C4-2B (cell line): ENCODE measurements at regions not wholly inside any gene's neighbourhood (a gene's known extent, or its start where the extent isn't known, plus 50 kb on each side); places are given as distances from the start of the nearest gene placed in this dataset.
"Not testable (repeated sequence)": the region's sequence is repeated elsewhere in the genome, so short reads cannot be mapped to it uniquely, and the experiment has no call there.

Experiments
- H3K27ac ChIP-seq: fragments of 450-650 bp; 2 replicates; pipeline ENCODE4 v1.5.1; 2017
- ZFX ChIP-seq: fragments of 450-650 bp; IDR thresholded peaks from 2 replicates; pipeline ENCODE4 v1.6.1; 2017
- TF ChIP-seq, protein P1 (sequence below): fragments of 450-650 bp; conservative IDR thresholded peaks from 2 replicates; pipeline ENCODE4 v1.5.1; 2017; ENCODE audit warnings: mild to moderate bottlenecking

DNA sequence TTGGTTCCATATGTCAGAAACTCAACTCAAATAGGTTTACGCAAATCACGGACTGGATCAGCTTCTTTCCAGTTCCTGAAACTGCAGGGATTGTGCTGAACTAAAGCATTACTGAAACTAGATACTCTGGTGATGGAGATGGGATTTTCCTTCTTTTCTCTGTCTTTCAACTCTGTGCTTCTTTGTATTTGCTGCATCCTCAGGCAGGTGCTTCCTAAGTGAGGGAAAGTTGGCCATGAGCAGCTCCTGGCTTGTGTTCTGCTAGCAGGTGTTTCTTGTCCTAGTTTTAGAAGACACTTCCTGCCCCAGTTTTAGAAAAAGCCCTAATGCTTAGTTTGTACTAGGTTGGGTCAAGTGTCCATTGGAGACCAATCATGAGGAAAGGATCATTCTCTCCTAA, 86.7 kb upstream of the USP24 start:
- no peak for TF ChIP-seq ZFX
- TF ChIP-seq, protein P1, sequence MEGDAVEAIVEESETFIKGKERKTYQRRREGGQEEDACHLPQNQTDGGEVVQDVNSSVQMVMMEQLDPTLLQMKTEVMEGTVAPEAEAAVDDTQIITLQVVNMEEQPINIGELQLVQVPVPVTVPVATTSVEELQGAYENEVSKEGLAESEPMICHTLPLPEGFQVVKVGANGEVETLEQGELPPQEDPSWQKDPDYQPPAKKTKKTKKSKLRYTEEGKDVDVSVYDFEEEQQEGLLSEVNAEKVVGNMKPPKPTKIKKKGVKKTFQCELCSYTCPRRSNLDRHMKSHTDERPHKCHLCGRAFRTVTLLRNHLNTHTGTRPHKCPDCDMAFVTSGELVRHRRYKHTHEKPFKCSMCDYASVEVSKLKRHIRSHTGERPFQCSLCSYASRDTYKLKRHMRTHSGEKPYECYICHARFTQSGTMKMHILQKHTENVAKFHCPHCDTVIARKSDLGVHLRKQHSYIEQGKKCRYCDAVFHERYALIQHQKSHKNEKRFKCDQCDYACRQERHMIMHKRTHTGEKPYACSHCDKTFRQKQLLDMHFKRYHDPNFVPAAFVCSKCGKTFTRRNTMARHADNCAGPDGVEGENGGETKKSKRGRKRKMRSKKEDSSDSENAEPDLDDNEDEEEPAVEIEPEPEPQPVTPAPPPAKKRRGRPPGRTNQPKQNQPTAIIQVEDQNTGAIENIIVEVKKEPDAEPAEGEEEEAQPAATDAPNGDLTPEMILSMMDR = no peak
- H3K27ac ChIP-seq = no peak overlapping the region

DNA sequence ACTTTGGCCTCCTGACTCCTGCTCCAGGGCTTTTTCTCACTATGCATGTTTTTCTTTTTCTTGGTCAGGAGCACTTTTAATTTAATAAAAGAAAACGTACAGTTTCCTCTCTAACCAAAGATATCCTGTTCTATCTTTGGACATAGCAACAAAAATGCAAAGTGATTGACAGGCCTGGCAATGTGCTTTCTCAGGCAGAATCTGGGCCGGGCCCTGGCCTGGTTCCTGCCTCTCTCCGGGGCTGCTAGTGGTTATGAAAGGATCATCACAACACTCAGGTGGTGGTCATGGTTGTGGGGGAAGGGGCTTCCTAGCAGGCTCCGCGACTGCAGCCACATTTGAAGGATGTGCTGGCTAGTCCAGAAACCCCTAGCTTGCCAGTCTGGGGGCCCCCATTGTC, 85.8 kb upstream of the USP24 start:
- TF ChIP-seq, protein P1 = no peak
- TF ChIP-seq ZFX = no peak
- H3K27ac ChIP-seq = no peak overlapping the region

DNA sequence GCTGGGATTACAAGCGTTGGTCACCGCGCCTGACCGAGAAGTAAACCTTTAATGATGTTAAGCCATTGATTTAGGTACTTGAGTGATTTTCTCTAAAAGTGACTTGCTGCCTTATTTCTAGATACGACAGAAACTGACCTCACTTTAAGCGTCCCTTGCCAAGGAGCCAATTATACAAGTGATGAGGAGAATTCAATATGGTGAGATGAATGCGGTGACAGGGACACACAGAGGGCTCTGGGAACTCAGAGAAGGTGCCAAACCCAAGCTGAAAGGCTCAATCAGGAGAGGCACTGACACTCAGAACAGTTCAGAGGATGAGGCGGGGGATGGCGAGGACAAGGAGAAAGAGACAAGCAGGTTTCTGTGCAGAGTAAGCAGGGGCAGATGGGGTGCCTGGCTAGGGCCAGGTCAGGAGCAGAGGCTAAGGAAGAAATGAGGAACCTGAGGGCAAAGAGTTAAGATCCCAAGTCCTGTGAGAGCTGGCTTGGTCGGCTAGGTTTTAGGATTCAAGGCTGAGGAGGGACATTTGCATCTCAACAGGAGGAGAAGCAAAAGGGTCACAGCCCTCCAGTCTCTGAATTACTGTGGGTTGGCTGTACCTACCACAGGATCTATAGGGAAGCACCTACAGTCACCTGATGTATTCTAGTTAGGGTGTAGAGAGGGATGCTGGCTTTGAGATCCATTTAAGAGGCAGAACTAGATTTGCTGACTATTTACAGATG, 83.2 kb upstream of the USP24 start:
- no peak overlapping the region for H3K27ac ChIP-seq
- TF ChIP-seq, protein P1 = no peak
- no peak for TF ChIP-seq ZFX

DNA sequence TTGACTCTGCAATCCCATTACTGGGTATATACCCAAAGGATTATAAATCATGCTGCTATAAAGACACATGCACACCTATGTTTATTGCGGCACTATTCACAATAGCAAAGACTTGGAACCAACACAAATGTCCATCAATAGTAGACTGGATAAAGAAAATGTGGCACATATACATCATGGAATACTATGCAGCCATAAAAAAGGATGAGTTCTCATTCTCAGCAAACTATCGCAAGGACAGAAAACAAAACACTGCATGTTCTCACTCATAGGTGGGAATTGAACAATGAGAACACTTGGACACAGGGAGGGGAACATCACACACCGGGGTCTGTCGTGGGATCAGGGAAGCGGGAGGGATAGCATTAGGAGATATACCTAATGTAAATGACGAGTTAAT, 81.1 kb upstream of the USP24 start:
- not testable (repeated sequence) for H3K27ac ChIP-seq

DNA sequence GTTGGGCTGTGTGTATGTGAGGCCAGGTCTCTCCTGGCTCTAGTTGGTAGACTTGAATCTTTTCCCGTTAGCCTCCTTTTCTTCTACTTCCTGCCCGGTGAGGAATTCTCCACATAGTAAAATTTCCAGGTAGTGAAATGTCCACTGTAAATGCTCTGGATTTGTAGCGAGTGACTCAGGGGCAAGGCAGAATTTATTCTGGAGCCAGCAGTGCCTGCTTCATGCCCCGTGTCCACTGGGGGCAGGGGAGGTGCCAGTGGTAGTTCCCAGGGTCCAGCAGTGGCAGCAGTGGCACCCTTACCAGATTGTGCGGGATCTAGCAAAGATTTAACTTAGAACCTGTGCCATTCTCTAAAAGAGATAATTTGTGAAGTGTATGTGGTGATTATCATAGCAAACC, 74.5 kb upstream of the USP24 start:
- H3K27ac ChIP-seq = no peak overlapping the region
- no peak for TF ChIP-seq ZFX
- TF ChIP-seq, protein P1 = peak; percentile 40; the same call in 1 of the 2 replicates

DNA sequence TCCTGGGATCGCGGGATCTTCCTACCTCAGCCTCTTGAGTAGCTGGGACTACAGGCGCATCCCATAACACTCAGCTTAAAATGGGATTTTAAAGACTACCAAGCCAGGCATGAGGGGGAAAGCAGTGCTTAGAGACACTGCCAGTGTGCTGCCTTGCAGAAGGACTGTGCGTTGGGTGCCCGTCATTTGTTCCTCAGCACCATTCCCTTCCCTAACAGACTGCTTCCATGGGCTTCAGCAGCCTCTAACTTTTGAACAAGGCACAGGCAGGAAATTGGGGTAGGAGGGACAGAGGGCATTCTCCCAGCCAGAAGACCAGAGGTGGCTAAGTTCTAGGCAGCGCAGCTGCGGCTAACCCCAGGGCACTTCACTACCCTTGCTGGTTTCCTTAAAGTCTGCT, 73.9 kb upstream of the USP24 start:
- H3K27ac ChIP-seq = no peak overlapping the region
- TF ChIP-seq, protein P1 = no peak
- no peak for TF ChIP-seq ZFX

DNA sequence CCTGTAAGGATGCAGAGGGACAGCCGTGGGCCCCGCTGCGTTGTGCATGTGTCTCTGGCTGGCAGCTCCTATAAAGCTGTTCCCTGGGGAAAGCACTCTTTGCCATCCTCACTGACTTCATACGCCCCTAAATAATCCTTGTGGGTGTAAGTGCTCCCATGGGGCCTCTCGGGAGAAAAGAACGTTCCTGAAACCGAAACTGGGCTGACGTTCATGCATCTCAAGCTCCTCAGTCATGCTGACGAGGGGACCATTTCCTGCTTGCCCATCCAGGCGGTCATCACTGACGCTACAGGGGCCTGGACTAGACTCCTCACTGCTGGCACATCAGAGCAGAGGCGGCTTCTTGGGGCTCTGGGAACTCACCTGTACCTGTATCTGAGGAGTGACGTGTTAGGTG, 73.1 kb upstream of the USP24 start:
- TF ChIP-seq, protein P1 = no peak
- TF ChIP-seq ZFX = no peak
- no peak overlapping the region for H3K27ac ChIP-seq

DNA sequence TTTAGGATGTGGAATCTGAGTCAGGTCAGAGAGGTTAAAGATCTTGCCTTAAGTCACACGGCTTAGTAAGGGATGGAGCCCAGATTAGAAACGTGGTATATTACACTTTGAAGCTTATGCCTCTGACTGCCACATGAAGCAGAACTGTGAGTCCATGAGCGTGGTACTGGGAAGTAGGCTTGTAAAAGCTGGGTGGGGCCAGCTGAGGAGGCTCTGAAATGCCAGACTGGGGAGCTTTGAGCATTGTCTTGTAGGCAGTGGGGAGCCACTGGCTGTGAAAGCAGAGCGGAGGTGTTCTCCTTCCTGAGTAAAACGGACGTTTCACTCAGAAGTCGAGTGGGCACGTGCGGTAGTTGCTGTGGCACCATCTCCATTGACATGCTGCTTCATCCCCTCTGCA, 72.6 kb upstream of the USP24 start:
- no peak for TF ChIP-seq ZFX
- TF ChIP-seq, protein P1 = no peak
- no peak overlapping the region for H3K27ac ChIP-seq
